Psoas muscle (tissue), 7 donors: ENCODE measurements at regions not wholly inside any gene's neighbourhood (a gene's known extent, or its start where the extent isn't known, plus 50 kb on each side); places are given as distances from the start of the nearest gene placed in this dataset.

Experiments used
- ATAC-seq, 4 donors: fragments of 200-7000 bp; cut with Tn5 transposase; one replicate each; pipeline ENCODE4 v1.9.1; 2020; ENCODE audit warnings: moderate library complexity in 3 of 4, mild to moderate bottlenecking in 2 of 4
- DNase-seq, 2 donors: peaks; one replicate each; pipeline ENCODE4 v3.0.0-alpha.2; 2020
- H3K27ac ChIP-seq: fragments of 200-600 bp; one replicate; pipeline ENCODE4 v1.8.0; 2022
- H3K27me3 ChIP-seq, 3 donors: fragments of 200-600 bp in 1 of 3; one replicate each; pipeline versions ENCODE4 v1.6.1 to v1.8.0; 2013 to 2022; ENCODE audit warnings: low read length in 2 of 3, mild to moderate bottlenecking in 2 of 3, moderate library complexity in 1 of 3; ENCODE audit not compliant: insufficient read depth in 3 of 3
- H3K36me3 ChIP-seq, 2 donors: fragments of 200-600 bp in 1 of 2; one replicate each; pipeline versions ENCODE4 v1.6.1 to v1.8.0; 2013 to 2022; ENCODE audit warnings: low read depth in 1 of 2, mild to moderate bottlenecking in 1 of 2, moderate library complexity in 1 of 2; ENCODE audit not compliant: insufficient read depth in 1 of 2
- H3K4me1 ChIP-seq: fragments of 200-600 bp; one replicate; pipeline ENCODE4 v1.8.0; 2022
- H3K4me3 ChIP-seq: fragments of 200-600 bp; one replicate; pipeline ENCODE4 v1.8.0; 2022; ENCODE audit warnings: mild to moderate bottlenecking
- H3K9me3 ChIP-seq: fragments of 200-600 bp; one replicate; pipeline ENCODE4 v1.8.0; 2022
- CTCF ChIP-seq: fragments of 200-600 bp; IDR thresholded peaks from one replicate; pipeline ENCODE4 v1.8.0; 2022; ENCODE audit warnings: antibody characterized with exemption
- WGBS, 3 donors: extraction: QIAGEN DNeasy Blood & Tissue Kit; methylation state at CpG; one replicate each; pipeline versions ENCODE4 v1.1.6 to v1.1.7; 2013; 5-methylcytosine and 5-hydroxymethylcytosine counted together
- intact Hi-C, 2 donors: fragments of 100-400 bp; cut with DNase I; formaldehyde crosslinking; loops; one replicate each; pipeline versions ENCODE4 v1.11.0 to v1.14.2; 2022
- donor health status: healthy with polysubstance abuse.
- donor health status: DM: no; HTN: no; CAD: no; lungs with moderate emphysema.
- donor health status: Bipolar disorder and iron deficiency.
- donor health status: healthy.
- donor health status: DM: yes; HTN: yes; CAD: no.
- donor health status: DM: no; HTN: no; CAD: no.
- donor health status: DM: yes; HTN: yes; CAD: no.

DNA sequence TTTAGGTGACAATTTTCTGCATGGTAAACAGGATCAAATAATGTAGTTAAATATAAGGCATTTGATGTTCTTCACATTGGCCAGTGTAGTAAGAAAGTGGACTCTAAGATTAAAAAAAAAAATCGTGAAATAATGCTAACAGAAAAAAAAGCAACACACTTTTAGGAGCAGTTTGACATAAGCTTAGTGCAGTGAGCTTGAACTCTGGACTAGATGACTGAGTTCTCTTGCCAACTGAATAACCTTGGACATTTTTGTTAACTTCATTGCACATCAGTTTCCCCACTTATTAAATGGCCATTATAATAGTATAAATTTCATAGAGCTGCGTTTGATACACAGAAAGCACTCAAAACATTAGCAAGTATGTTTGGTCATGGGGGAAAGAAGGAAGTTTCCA lies 649.3 kb upstream of the ADGRL4 start:
- intact Hi-C loops: no loop called here
- 67 to 81% (median 73%) methylated on average over 2 of the region's 2 CpGs for WGBS, 3 donors
- H3K4me3 ChIP-seq: no peak overlapping the region

GRCh38 chr1:79652426-79652825 lies 645.9 kb upstream of the ADGRL4 start:
- Histone ChIP-seq H3K4me1 (no peaks in the 10 kb centered on the region), H3K9me3 (no peaks in the 10 kb centered on the region), H3K27ac (no peak overlapping the region), H3K27me3 (no peaks in the 10 kb centered on the region), H3K4me3 (no peak overlapping the region), H3K36me3 (no peaks in the 10 kb centered on the region)
- DNase-seq: no peak
- WGBS, 3 donors: 45 to 53% (median 49%) methylated on average over 3 of the region's 3 CpGs
- TF ChIP-seq CTCF: no peak
- ATAC-seq: no peak
- intact Hi-C loops: no loop called here

More for the DNA sequence above, 649.3 kb upstream of the ADGRL4 start:
- Histone ChIP-seq H3K4me1 (no peaks in the 10 kb centered on the region), H3K9me3 (no peaks in the 10 kb centered on the region), H3K27me3 (no peaks in the 10 kb centered on the region), H3K27ac (no peak overlapping the region), H3K36me3 (no peaks in the 10 kb centered on the region)
- DNase-seq (no peak), ATAC-seq (no peak)
- no peak for TF ChIP-seq CTCF

- no peaks in the 10 kb centered on the region for H3K9me3 ChIP-seq
- no peak for ATAC-seq
- 95 to 100% (median 96%) methylated on average over 1 of the region's 1 CpG for WGBS, 3 donors
- intact Hi-C loops: no loop called here
- no peak overlapping the region for H3K4me3 ChIP-seq
- TF ChIP-seq CTCF: no peak
- no peak overlapping the region for H3K27ac ChIP-seq
- H3K36me3 ChIP-seq: no peaks in the 10 kb centered on the region
- no peaks in the 10 kb centered on the region for H3K4me1 ChIP-seq
- no peak for DNase-seq
- no peaks in the 10 kb centered on the region for H3K27me3 ChIP-seq
Observed at GRCh38 chr1:79648126-79648525, 641.6 kb upstream of the ADGRL4 start.

- H3K27ac ChIP-seq: no peak overlapping the region
- WGBS, 3 donors: 77 to 89% (median 81%) methylated on average over 3 of the region's 3 CpGs
- intact Hi-C loops: no loop called here
Observed at GRCh38 chr1:79646880-79647279, 640.4 kb upstream of the ADGRL4 start.

More at GRCh38 chr1:79646880-79647279, 640.4 kb upstream of the ADGRL4 start:
- no peak for ATAC-seq
- no peak for TF ChIP-seq CTCF
- Histone ChIP-seq H3K4me3 (no peak overlapping the region), H3K36me3 (no peaks in the 10 kb centered on the region), H3K27me3 (no peaks in the 10 kb centered on the region), H3K9me3 (no peaks in the 10 kb centered on the region), H3K4me1 (no peaks in the 10 kb centered on the region)
- DNase-seq: no peak
